ENCODE measurements at regions not wholly inside any gene's neighbourhood (a gene's known extent, or its start where the extent isn't known, plus 50 kb on each side); places are given as distances from the start of the nearest gene placed in this dataset.

- TF ChIP-seq SKIL (IDR thresholded peaks at IDR 0.05; ENCODE audit: low read depth, poor library complexity, severe bottlenecking) (no peak), RFX5 (IDR thresholded peaks at IDR 0.05; ENCODE audit: low read depth, low read length) (no peak)
Measured at GRCh38 chr20:6612606-6612923, 154.9 kb upstream of the BMP2 start (continued).

DNA sequence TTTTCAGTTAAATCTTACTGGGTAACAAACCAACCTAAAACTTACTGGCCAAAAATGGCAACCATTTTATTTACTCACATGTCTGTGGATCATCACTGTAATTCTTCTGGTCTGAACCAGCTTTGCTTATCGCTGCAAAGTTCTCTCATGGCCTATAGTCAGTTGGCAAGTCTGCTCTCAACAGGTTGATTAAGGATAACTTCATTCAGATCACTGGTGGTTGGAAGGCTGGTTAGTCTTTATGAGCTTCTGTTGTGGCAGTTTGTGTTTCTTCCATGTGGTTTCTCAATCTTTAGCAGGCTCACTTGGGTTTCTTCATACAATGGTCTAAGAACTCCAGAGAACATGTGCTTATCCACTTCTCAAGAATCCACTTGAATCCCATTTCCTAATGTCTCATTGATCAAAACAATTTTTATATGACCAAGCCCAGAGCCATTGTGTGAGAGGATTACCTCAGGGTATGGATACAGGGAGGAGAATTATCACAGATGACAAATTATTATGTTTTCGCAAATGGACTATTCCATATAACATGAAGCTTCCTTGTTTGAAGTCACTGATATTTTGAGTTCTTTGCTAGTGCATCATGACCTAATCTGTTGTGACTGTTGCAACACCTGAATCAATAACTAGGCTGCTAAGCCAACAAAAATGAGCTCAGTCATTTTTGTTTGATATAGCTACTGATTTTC, 155.4 kb upstream of the BMP2 start:
- no peaks in the 10 kb centered on the region for H3K79me2 ChIP-seq (ENCODE audit: control insufficient read depth, insufficient read depth, low read length)
- H3K27ac ChIP-seq (ENCODE audit: control insufficient read depth, insufficient read depth) = no peak overlapping the region
- no peak overlapping the region for H3K4me3 ChIP-seq
- ChIA-PET POLR2A (interaction anchor here (1.0 to 1.9 kb wide), 3 partner anchors 12 to 15 kb away, joined by 4 to 6 read pairs (median 5); no protein-coding TSS in a partner anchor), RAD21 (ENCODE audit: unreplicated experiment) (interaction anchor here (0.6 to 2.4 kb wide), 8 partner anchors 10 to 431 kb away, joined by 3 to 10 read pairs (median 4); no protein-coding TSS in a partner anchor), CTCF (interaction anchor here (0.6 to 2.9 kb wide), 15 partner anchors 10 to 674 kb away, joined by 3 to 20 read pairs (median 3); no protein-coding TSS in a partner anchor), SMC1A (ENCODE audit: uncharacterized antibody, unreplicated experiment) (interaction anchor here (0.8 to 4.3 kb wide), 13 partner anchors 8 to 157 kb away, joined by 3 to 44 read pairs (median 5); no protein-coding TSS in a partner anchor)
- H3K36me3 ChIP-seq (ENCODE audit: control insufficient read depth in 2 of 2, insufficient read depth in 2 of 2, low read length in 1 of 2) = no peaks in the 10 kb centered on the region
- DNase-seq (ENCODE audit: low read depth, low spot score) = no peak
- intact Hi-C loops (cut with micrococcal nuclease; ENCODE audit: unreplicated experiment) (no loop called here), in situ Hi-C loops (cut with MboI) (no loop called here)
- BruUV-seq (replicated peaks) = no TSS peak
- no peaks in the 10 kb centered on the region for H3K4me1 ChIP-seq (ENCODE audit: control insufficient read depth, insufficient read depth, low read length)
- ATAC-seq = no peak
- H2AFZ ChIP-seq (ENCODE audit: control insufficient read depth, low read depth, low read length) = no peak overlapping the region
- H3K9ac ChIP-seq (ENCODE audit: control insufficient read depth, insufficient read depth, low read length) = no peak overlapping the region
- 58% methylated on average over 2 of the region's 2 CpGs for WGBS (ENCODE audit: insufficient coverage, insufficient replicate concordance, low lambda C conversion rate, missing lambda C conversion rate)
- no peak overlapping the region for H3K4me2 ChIP-seq (ENCODE audit: control insufficient read depth, insufficient read depth)
- no peak for FAIRE-seq
- no peaks in the 10 kb centered on the region for H3K27me3 ChIP-seq (replicated peaks in 1 of 2; ENCODE audit: control insufficient read depth in 2 of 2, insufficient read depth in 2 of 2, low read length in 1 of 2)
- no peaks in the 10 kb centered on the region for H4K20me1 ChIP-seq (ENCODE audit: control insufficient read depth, insufficient read depth)
- H3K9me3 ChIP-seq (replicated peaks; ENCODE audit: control insufficient read depth, insufficient read depth, low read length) = no peaks in the 10 kb centered on the region
- no peak for TF ChIP-seq SUZ12 (IDR thresholded peaks at IDR 0.05; ENCODE audit: unreplicated experiment)
- no peak for TF ChIP-seq ZNF217 (IDR thresholded peaks at IDR 0.05)
- TF ChIP-seq MEF2B (IDR thresholded peaks at IDR 0.05; ENCODE audit: partially characterized antibody, poor library complexity, severe bottlenecking) = no peak
- TF ChIP-seq, protein P1, sequence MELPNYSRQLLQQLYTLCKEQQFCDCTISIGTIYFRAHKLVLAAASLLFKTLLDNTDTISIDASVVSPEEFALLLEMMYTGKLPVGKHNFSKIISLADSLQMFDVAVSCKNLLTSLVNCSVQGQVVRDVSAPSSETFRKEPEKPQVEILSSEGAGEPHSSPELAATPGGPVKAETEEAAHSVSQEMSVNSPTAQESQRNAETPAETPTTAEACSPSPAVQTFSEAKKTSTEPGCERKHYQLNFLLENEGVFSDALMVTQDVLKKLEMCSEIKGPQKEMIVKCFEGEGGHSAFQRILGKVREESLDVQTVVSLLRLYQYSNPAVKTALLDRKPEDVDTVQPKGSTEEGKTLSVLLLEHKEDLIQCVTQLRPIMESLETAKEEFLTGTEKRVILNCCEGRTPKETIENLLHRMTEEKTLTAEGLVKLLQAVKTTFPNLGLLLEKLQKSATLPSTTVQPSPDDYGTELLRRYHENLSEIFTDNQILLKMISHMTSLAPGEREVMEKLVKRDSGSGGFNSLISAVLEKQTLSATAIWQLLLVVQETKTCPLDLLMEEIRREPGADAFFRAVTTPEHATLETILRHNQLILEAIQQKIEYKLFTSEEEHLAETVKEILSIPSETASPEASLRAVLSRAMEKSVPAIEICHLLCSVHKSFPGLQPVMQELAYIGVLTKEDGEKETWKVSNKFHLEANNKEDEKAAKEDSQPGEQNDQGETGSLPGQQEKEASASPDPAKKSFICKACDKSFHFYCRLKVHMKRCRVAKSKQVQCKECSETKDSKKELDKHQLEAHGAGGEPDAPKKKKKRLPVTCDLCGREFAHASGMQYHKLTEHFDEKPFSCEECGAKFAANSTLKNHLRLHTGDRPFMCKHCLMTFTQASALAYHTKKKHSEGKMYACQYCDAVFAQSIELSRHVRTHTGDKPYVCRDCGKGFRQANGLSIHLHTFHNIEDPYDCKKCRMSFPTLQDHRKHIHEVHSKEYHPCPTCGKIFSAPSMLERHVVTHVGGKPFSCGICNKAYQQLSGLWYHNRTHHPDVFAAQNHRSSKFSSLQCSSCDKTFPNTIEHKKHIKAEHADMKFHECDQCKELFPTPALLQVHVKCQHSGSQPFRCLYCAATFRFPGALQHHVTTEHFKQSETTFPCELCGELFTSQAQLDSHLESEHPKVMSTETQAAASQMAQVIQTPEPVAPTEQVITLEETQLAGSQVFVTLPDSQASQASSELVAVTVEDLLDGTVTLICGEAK (IDR thresholded peaks at IDR 0.05; ENCODE audit: borderline replicate concordance) = no peak
- TF ChIP-seq CHD4 (IDR thresholded peaks at IDR 0.05) = no peak
- TF ChIP-seq, protein P2, sequence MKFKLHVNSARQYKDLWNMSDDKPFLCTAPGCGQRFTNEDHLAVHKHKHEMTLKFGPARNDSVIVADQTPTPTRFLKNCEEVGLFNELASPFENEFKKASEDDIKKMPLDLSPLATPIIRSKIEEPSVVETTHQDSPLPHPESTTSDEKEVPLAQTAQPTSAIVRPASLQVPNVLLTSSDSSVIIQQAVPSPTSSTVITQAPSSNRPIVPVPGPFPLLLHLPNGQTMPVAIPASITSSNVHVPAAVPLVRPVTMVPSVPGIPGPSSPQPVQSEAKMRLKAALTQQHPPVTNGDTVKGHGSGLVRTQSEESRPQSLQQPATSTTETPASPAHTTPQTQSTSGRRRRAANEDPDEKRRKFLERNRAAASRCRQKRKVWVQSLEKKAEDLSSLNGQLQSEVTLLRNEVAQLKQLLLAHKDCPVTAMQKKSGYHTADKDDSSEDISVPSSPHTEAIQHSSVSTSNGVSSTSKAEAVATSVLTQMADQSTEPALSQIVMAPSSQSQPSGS (IDR thresholded peaks at IDR 0.05; ENCODE audit: low read length) = no peak
- no peak for TF ChIP-seq PML (IDR thresholded peaks at IDR 0.05; ENCODE audit: low read length)

Measured in GM12878 (cell line).